ENCODE measurements at regions not wholly inside any gene's neighbourhood (a gene's known extent, or its start where the extent isn't known, plus 50 kb on each side); places are given as distances from the start of the nearest gene placed in this dataset.

- TF ChIP-seq CTCF (IDR thresholded peaks at IDR 0.05; ENCODE audit: insufficient read depth, low read length, missing control alignments), result no peak
- DNase-seq (ENCODE audit: low read depth, low spot score), result no peak
- POLR2A ChIA-PET, result no interaction called here
- no peak overlapping the region for H3K4me3 ChIP-seq (ENCODE audit: low read depth, low read length)
- CTCF ChIA-PET, result interaction anchor here (0.5 kb wide), 1 partner anchor 13 kb away, joined by 3 read pairs; no protein-coding TSS in a partner anchor
Measured at GRCh38 chr5:125220284-125220683, 473.8 kb upstream of the ZNF608 start.

DNA sequence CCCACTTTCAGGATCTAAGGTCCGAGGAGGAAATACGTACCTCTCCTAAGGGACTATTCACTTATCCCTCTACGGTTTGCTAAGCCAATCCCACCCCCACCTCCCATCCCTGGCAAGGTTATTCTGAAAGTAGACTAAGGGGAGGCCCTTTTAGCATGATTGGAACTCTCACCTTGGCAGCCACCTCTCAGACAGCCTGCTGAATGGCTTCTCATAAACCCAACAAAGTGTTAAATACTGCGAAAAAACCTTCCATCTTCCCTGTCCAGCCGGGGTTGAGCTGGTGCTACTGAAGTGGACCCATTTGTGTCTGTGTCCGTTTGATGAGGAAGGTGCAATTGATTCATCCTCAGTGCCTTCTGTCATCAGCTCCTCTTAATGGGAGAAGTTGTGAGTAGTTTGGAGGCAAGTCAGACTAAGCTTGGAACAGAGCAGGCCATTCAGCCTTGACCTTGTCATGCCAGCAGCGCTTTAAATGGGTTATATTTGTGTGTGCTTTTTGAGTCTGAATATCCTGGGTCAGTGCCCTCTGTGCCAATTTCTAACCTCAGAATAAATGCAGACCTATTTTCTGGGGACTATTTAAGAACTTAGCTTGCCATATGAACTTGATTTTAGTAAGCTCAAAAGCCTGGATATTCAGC is 476.3 kb upstream of the ZNF608 start:
- ChIA-PET POLR2A (no interaction called here), CTCF (no interaction called here)
- no peak for DNase-seq (ENCODE audit: low read depth, low spot score)
- no peak overlapping the region for H3K4me3 ChIP-seq (ENCODE audit: low read depth, low read length)
- TF ChIP-seq CTCF (IDR thresholded peaks at IDR 0.05; ENCODE audit: insufficient read depth, low read length, missing control alignments), result no peak

DNA sequence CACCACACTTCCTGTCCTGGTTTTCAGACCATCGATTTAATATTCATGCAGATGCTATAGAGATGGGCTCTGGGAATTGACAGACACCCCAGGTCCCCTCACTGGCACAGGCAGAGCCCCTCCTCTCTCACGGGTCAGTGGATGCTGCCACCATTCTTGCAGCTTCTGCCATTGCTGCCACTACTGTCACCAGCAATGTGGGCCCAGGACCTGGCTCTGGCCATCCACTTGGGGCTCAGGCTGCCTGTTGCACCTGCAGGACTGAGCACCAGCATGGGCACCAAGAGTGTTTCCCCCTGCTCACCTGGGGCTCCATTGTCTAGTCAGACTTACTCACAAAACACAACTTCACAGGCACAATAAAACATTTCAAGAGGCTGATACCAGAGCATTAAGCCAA is 479.0 kb upstream of the ZNF608 start:
- POLR2A ChIA-PET, result no interaction called here
- DNase-seq (ENCODE audit: low read depth, low spot score), result no peak
- H3K4me3 ChIP-seq (ENCODE audit: low read depth, low read length), result no peak overlapping the region
- CTCF ChIA-PET, result no interaction called here
- TF ChIP-seq CTCF (IDR thresholded peaks at IDR 0.05; ENCODE audit: insufficient read depth, low read length, missing control alignments), result no peak

- no peak for DNase-seq (ENCODE audit: low read depth, low spot score)
- POLR2A ChIA-PET, result no interaction called here
- no peak for TF ChIP-seq CTCF (IDR thresholded peaks at IDR 0.05; ENCODE audit: insufficient read depth, low read length, missing control alignments)
- no peak overlapping the region for H3K4me3 ChIP-seq (ENCODE audit: low read depth, low read length)
- CTCF ChIA-PET, result interaction anchor here (1.5 to 2.7 kb wide), 2 partner anchors 9 to 12 kb away, joined by 6 to 11 read pairs; no protein-coding TSS in a partner anchor
Measured at GRCh38 chr5:125226825-125227224, 480.4 kb upstream of the ZNF608 start.

GRCh38 chr5:125227333-125228095 is 481.1 kb upstream of the ZNF608 start:
- DNase-seq (ENCODE audit: low read depth, low spot score), result no peak
- peak; percentile 43 for TF ChIP-seq CTCF (IDR thresholded peaks at IDR 0.05; ENCODE audit: insufficient read depth, low read length, missing control alignments)
- ChIA-PET POLR2A (no interaction called here), CTCF (interaction anchor here (0.6 to 2.7 kb wide), 3 partner anchors 8 to 849 kb away, joined by 3 to 11 read pairs (median 6); no protein-coding TSS in a partner anchor)
- H3K4me3 ChIP-seq (ENCODE audit: low read depth, low read length), result no peak overlapping the region

- POLR2A ChIA-PET, result no interaction called here
- CTCF ChIA-PET, result interaction anchor here (2.7 kb wide), 1 partner anchor 10 kb away, joined by 11 read pairs; no protein-coding TSS in a partner anchor
- TF ChIP-seq CTCF (IDR thresholded peaks at IDR 0.05; ENCODE audit: insufficient read depth, low read length, missing control alignments), result no peak
- no peak for DNase-seq (ENCODE audit: low read depth, low spot score)
- H3K4me3 ChIP-seq (ENCODE audit: low read depth, low read length), result no peak overlapping the region
Measured at GRCh38 chr5:125228363-125229070, 482.1 kb upstream of the ZNF608 start.
